ENCODE measurements at regions not wholly inside any gene's neighbourhood (a gene's known extent, or its start where the extent isn't known, plus 50 kb on each side); places are given as distances from the start of the nearest gene placed in this dataset.

- intact Hi-C loops (cut with DNase I), result no loop called here
- TF ChIP-seq POLR2A (IDR thresholded peaks at IDR 0.05), result no peak
- TF ChIP-seq, protein P1, sequence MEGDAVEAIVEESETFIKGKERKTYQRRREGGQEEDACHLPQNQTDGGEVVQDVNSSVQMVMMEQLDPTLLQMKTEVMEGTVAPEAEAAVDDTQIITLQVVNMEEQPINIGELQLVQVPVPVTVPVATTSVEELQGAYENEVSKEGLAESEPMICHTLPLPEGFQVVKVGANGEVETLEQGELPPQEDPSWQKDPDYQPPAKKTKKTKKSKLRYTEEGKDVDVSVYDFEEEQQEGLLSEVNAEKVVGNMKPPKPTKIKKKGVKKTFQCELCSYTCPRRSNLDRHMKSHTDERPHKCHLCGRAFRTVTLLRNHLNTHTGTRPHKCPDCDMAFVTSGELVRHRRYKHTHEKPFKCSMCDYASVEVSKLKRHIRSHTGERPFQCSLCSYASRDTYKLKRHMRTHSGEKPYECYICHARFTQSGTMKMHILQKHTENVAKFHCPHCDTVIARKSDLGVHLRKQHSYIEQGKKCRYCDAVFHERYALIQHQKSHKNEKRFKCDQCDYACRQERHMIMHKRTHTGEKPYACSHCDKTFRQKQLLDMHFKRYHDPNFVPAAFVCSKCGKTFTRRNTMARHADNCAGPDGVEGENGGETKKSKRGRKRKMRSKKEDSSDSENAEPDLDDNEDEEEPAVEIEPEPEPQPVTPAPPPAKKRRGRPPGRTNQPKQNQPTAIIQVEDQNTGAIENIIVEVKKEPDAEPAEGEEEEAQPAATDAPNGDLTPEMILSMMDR (IDR thresholded peaks at IDR 0.05), result no peak
Measured at GRCh38 chr13:81408647-81409046, 1067.7 kb upstream of the SPRY2 start.

GRCh38 chr13:81406639-81407292, 1065.8 kb upstream of the SPRY2 start:
- Histone ChIP-seq H3K36me3 (replicated peaks in 1 of 2) (no peaks in the 10 kb centered on the region), H3K4me1 (replicated peaks in 1 of 2) (no peaks in the 10 kb centered on the region), H3K27ac (no peak overlapping the region), H3K4me3 (no peak overlapping the region), H3K27me3 (no peaks in the 10 kb centered on the region), H3K9me3 (replicated peaks in 1 of 3) (no peaks in the 10 kb centered on the region)
- WGBS, 4 donors, result 72 to 78% (median 76%) methylated on average over 4 of the region's 4 CpGs
- DNase-seq, result no peak
- intact Hi-C loops (cut with DNase I), result no loop called here
- TF ChIP-seq, protein P1 (IDR thresholded peaks at IDR 0.05), result no peak
- TF ChIP-seq POLR2A (IDR thresholded peaks at IDR 0.05), result no peak

More at GRCh38 chr13:81408647-81409046, 1067.7 kb upstream of the SPRY2 start:
- DNase-seq, result no peak
- Histone ChIP-seq H3K4me1 (replicated peaks in 1 of 2) (no peaks in the 10 kb centered on the region), H3K27ac (no peak overlapping the region), H3K4me3 (no peak overlapping the region), H3K9me3 (replicated peaks in 1 of 3) (no peaks in the 10 kb centered on the region), H3K27me3 (no peaks in the 10 kb centered on the region), H3K36me3 (replicated peaks in 1 of 2) (no peaks in the 10 kb centered on the region)
- 82 to 88% (median 85%) methylated on average over 2 of the region's 2 CpGs for WGBS, 4 donors

DNA sequence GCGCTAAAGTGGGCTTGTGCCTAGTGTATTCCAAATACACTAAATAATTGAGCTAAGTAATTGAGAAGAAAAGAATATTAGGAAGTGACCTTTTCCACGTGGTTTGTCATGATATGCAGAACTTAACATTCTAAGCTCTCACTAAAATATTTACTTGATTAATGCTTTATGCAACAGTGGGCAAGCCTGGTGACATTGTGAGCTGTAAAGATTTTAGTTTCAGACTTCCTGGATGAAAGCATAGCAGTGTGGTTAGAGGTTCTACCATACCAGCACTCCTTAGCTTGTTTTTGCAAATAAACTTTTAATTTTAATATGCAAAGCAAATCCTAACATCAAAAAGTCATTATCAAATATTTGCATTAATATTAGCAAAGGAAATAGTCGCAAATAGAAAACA, 1065.1 kb upstream of the SPRY2 start:
- no peak for DNase-seq
- no peaks in the 10 kb centered on the region for H3K36me3 ChIP-seq (replicated peaks in 1 of 2)
- no peaks in the 10 kb centered on the region for H3K4me1 ChIP-seq (replicated peaks in 1 of 2)
- H3K9me3 ChIP-seq (replicated peaks in 1 of 3), result no peaks in the 10 kb centered on the region
- intact Hi-C loops (cut with DNase I), result no loop called here
- no peak for TF ChIP-seq POLR2A (IDR thresholded peaks at IDR 0.05)
- TF ChIP-seq, protein P1 (IDR thresholded peaks at IDR 0.05), result no peak
- no peak overlapping the region for H3K27ac ChIP-seq
- H3K27me3 ChIP-seq, result no peaks in the 10 kb centered on the region
- WGBS, 4 donors, result 35 to 56% (median 46%) methylated on average over 3 of the region's 3 CpGs
- H3K4me3 ChIP-seq, result no peak overlapping the region

GRCh38 chr13:81396192-81396591, 1055.3 kb upstream of the SPRY2 start:
- Histone ChIP-seq H3K4me1 (replicated peaks in 1 of 2) (no peaks in the 10 kb centered on the region), H3K4me3 (no peak overlapping the region), H3K9me3 (replicated peaks in 1 of 3) (no peaks in the 10 kb centered on the region), H3K27me3 (no peaks in the 10 kb centered on the region), H3K27ac (no peak overlapping the region), H3K36me3 (replicated peaks in 1 of 2) (no peaks in the 10 kb centered on the region)
- DNase-seq, result no peak
- TF ChIP-seq, protein P1 (IDR thresholded peaks at IDR 0.05), result no peak
- TF ChIP-seq POLR2A (IDR thresholded peaks at IDR 0.05), result no peak
- WGBS, 4 donors, result 61 to 67% (median 65%) methylated on average over 4 of the region's 4 CpGs
- intact Hi-C loops (cut with DNase I), result no loop called here
